T-helper 17 cell (primary cell): ENCODE measurements at regions not wholly inside any gene's neighbourhood (a gene's known extent, or its start where the extent isn't known, plus 50 kb on each side); places are given as distances from the start of the nearest gene placed in this dataset.
"Not testable (repeated sequence)": the region's sequence is repeated elsewhere in the genome, so short reads cannot be mapped to it uniquely, and the experiment has no call there.

Source experiments
- ATAC-seq: fragments of 150-1000 bp; cut with Tn5 transposase; 2 replicates; pipeline ENCODE4 v1.10.0; 2021; ENCODE audit warnings: mild to moderate bottlenecking, moderate library complexity
- DNase-seq, 3 donors: peaks; one replicate each; pipeline versions ENCODE4 v3.0.0 to v3.0.0-alpha.2; 2020 to 2021
- H3K9me3 ChIP-seq: one replicate; pipeline ENCODE4 v1.7.0; 2013; ENCODE audit warnings: low read length, mild to moderate bottlenecking; ENCODE audit not compliant: control insufficient read depth, poor library complexity, severe bottlenecking
- H3K27ac Mint-ChIP-seq: one replicate; pipeline ENCODE4 v1.8.0; 2022; ENCODE audit warnings: mild to moderate bottlenecking, moderate library complexity, mixed read lengths
- H3K27me3 Mint-ChIP-seq: one replicate; pipeline ENCODE4 v1.8.0; 2022; ENCODE audit warnings: mixed read lengths
- H3K36me3 Mint-ChIP-seq: one replicate; pipeline ENCODE4 v1.8.0; 2022; ENCODE audit warnings: low read depth, mixed read lengths
- H3K4me1 Mint-ChIP-seq: one replicate; pipeline ENCODE4 v1.8.0; 2022; ENCODE audit warnings: mild to moderate bottlenecking, mixed read lengths
- H3K4me3 Mint-ChIP-seq: one replicate; pipeline ENCODE4 v1.8.0; 2022; ENCODE audit warnings: mild to moderate bottlenecking, moderate library complexity, mixed read lengths

DNA sequence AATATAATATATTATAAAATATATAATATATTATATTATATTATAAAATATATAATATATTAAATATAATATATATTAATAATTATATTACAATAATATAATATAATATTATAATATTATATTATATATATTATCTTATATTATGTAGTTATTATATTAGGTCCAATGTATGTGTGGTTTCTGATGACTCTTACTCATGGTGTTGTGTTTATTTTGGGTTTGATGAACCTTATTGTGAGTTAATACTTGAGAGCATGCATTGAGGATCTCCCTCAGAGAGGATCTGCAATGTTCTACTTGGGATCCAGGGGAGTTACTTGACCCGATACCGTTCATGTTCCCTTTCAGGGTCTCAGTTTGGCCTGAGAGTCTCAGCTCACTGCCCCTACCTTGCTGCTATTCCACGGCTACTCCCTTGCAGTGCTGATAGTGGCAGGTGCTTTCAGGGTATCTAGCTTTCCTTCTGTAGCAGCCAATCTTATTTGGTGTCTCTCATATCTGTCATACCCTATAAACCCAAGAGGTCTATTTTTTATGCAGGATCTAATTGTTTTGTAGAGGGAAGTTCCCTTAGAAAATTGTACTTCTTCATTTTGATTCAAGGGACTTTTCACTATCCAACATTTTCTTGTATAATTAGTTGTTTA lies 89.1 kb upstream of the ZDHHC17 start:
- Mint-ChIP-seq H3K4me1 (no peaks in the 10 kb centered on the region), H3K27me3 (peaks cover 11% of the 10 kb centered on the region), H3K36me3 (peaks cover under 1% of the 10 kb centered on the region), H3K27ac (no peak overlapping the region), H3K4me3 (no peak overlapping the region)
- DNase-seq (no peak), ATAC-seq (no peak)
- H3K9me3 ChIP-seq = no peaks in the 10 kb centered on the region

DNA sequence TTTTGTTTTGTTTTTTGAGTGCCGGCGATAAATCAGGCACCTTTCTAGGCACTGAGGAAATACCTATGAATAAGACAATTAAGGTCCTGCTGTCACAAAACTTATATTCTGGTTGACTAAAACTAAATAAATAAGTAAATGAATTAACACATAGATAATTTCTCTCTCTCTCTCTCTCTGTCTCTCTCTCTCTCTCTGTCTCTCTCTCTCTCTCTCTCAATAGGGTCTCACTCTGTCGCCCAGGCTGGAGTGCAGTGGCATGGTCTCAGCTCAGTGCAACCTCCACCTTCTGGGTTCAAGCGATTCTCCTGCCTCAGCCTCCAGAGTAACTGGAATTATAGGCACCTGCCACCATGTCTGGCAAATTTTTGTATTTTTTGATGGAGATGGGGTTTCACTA lies 87.7 kb upstream of the ZDHHC17 start:
- H3K36me3 Mint-ChIP-seq, DNase-seq, H3K4me1 Mint-ChIP-seq, ATAC-seq, H3K4me3 Mint-ChIP-seq, H3K9me3 ChIP-seq, H3K27ac Mint-ChIP-seq: not testable (repeated sequence)
- H3K27me3 Mint-ChIP-seq = peaks cover 13% of the 10 kb centered on the region

DNA sequence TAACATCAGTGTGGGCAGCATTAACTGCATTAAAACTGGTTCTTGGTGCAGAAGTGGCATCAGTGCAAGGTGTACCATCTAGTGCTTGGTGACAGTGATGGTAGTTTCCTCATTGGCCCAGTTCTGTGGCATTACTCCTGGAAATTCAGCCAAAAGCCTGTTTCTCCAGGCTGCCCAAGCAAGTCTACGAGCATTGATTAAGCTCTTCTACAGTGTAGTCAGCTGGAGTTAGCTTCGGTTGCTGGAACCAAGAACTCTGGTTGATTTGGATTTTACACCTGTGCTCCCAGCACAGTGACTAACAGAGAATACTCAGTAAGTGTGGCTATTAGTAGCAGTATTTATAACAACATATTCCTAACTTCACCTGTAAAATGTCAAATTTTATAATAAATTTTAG lies 84.9 kb upstream of the ZDHHC17 start:
- DNase-seq = no peak
- Mint-ChIP-seq H3K36me3 (peaks cover 2% of the 10 kb centered on the region), H3K4me3 (no peak overlapping the region), H3K27me3 (peaks cover 23% of the 10 kb centered on the region), H3K4me1 (no peaks in the 10 kb centered on the region), H3K27ac (no peak overlapping the region)
- no peak for ATAC-seq
- no peaks in the 10 kb centered on the region for H3K9me3 ChIP-seq

DNA sequence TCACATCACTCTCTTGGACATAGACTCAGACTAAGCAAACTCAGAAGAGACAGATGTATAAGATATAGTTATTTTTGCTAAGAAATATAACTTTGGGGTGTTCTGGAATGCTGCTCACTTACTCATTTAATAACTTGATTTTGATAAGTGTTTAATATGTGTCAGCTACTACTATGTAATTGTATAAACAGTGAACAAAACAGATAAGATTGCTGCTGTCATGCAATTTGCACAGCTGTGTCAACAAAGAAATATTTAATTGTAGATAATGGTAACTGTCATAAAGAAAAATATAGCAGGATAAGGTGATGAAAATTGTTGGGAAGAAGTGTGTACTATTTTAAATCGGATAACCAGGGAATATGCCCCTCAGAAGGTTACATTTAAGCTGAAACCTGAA lies 84.1 kb upstream of the ZDHHC17 start:
- peaks cover 27% of the 10 kb centered on the region for H3K27me3 Mint-ChIP-seq
- ATAC-seq = no peak

DNA sequence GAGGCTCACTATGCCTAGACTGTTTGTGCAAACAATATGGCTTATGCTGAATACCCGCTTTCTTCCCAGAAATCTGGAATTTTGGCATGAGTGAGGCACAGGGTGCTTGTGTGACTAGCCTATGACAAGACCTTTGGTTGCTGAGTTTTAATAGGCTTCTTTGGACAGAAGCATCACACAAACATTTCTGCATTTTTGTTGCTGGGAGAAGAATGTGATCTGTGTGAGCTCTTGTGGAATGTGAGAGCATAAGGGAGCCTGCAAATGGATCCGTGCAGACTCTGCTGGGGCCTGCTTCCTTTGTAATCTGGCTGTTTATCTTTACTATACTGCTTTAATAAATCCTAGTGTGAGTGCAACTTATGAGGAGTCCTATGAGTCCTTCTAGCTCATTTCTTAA lies 83.0 kb upstream of the ZDHHC17 start:
- ATAC-seq = no peak
- Mint-ChIP-seq H3K27ac (no peak overlapping the region), H3K4me1 (peaks cover 5% of the 10 kb centered on the region), H3K36me3 (peaks cover 2% of the 10 kb centered on the region), H3K4me3 (no peak overlapping the region), H3K27me3 (peaks cover 27% of the 10 kb centered on the region)
- no peak for DNase-seq
- no peaks in the 10 kb centered on the region for H3K9me3 ChIP-seq

More for the DNA sequence above, 84.1 kb upstream of the ZDHHC17 start:
- Mint-ChIP-seq H3K4me1 (no peaks in the 10 kb centered on the region), H3K4me3 (no peak overlapping the region), H3K27ac (no peak overlapping the region), H3K36me3 (peaks cover 2% of the 10 kb centered on the region)
- H3K9me3 ChIP-seq = no peaks in the 10 kb centered on the region
- DNase-seq = no peak

DNA sequence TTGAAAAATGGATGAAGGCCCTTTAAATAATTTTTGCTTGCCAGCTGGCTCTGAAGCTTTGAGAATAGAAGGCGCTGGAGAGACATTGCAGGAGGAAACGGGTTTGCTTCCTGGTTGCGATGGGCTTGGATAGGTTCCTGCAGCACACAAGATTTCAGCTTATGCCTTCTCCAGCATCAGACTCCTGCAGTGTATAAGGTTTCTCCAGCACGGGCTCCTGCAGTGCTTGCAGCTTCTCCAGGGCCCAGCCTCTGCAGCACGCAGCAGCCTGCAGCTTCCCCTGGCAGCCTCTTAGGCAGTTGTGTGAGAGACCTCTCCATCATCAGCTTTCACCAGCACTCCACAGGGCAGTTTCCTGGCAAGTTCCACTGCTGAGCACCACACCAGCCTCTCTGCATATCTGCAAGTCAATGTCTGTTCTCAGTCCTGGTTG lies 78.7 kb upstream of the ZDHHC17 start:
- H3K9me3 ChIP-seq = no peaks in the 10 kb centered on the region
- Mint-ChIP-seq H3K36me3 (no peaks in the 10 kb centered on the region), H3K27ac (no peak overlapping the region), H3K4me3 (no peak overlapping the region), H3K27me3 (peaks cover 19% of the 10 kb centered on the region), H3K4me1 (peaks cover 5% of the 10 kb centered on the region)
- ATAC-seq = no peak
- no peak for DNase-seq

DNA sequence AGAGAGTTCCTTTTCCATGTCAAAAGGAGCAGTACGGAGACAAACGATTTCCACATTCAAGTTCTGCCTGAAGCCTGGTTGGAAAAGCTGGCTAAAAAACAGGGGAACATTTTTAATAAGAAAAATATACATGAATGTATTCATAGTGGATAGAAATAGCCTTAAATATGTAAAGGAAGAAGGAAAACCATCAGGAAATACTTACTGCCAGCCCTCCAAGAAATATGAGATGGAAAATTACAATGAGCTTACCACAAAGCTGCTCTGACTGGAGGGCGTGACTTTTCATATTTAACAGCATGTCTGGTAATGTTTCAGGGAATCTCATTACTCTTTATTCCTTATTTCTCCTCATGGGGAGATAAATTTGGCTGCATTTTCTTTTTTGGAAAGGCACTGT lies 75.9 kb upstream of the ZDHHC17 start:
- peaks cover 27% of the 10 kb centered on the region for H3K27me3 Mint-ChIP-seq
- peaks cover 8% of the 10 kb centered on the region for H3K4me1 Mint-ChIP-seq
- DNase-seq (no peak), ATAC-seq (no peak)
- no peaks in the 10 kb centered on the region for H3K36me3 Mint-ChIP-seq
- no peaks in the 10 kb centered on the region for H3K9me3 ChIP-seq
- peak overlapping the region; percentile 32 for H3K27ac Mint-ChIP-seq
- no peak overlapping the region for H3K4me3 Mint-ChIP-seq

DNA sequence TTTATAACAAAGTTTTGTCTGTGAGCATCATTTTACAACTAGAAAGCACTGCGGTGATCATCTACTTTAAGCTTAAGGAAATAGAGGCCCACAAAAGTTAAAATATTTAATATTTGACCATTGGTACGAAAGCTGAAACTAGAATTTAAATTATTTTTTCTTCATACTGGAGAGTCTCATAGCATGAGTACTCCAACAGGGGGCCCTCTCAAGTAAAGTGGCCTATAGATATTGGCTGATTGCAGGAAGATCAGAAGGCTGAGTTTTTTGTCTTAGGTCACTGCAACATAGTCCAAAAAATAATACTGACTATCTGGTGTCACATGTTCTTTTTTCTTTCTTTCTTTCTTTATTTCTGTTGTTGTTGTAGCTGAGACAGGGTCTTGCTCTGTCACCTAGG lies 75.3 kb upstream of the ZDHHC17 start:
- Mint-ChIP-seq H3K27me3 (peaks cover 23% of the 10 kb centered on the region), H3K4me1 (peaks cover 8% of the 10 kb centered on the region), H3K36me3 (no peaks in the 10 kb centered on the region), H3K27ac (no peak overlapping the region), H3K4me3 (no peak overlapping the region)
- DNase-seq (no peak), ATAC-seq (no peak)
- no peaks in the 10 kb centered on the region for H3K9me3 ChIP-seq

DNA sequence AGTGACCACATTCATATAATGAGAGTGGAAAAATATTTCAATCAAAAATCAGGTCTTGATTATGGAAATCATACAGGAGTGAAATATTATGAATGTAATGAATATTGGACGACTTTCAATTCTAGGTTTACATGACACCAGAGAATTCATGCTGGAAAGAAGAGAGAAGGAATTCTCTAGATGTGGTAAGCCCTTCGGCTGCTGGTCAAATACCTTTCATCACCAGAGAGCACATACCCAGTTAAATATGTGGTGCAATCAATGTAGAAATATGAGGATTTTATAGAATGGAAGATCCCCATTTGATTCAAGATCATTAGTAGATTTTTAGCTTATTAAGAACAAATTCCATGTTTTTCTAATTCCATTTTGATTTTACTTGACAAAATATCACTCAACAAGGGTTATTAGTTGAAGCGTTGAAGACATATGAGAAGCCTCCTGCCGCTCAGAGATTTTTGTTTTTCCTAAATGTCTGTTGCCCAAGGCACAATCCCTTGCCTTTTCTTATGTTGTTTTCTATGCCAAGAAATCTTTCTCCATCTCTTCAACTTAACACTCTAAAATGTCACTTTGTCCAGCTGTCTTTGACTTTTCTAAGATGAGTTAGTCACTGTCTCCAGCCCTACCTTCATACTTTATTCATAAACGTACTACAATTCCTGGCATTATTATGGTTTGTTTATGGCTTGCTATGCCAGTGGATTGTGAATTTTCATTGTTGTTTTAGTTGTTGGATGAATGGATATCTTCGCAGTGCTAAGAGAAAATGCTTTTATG lies 72.8 kb upstream of the ZDHHC17 start:
- no peak for ATAC-seq
- Mint-ChIP-seq H3K27ac (no peak overlapping the region), H3K4me3 (no peak overlapping the region), H3K4me1 (peaks cover 4% of the 10 kb centered on the region), H3K27me3 (peaks cover 15% of the 10 kb centered on the region), H3K36me3 (no peaks in the 10 kb centered on the region)
- no peak for DNase-seq
- H3K9me3 ChIP-seq = no peaks in the 10 kb centered on the region

DNA sequence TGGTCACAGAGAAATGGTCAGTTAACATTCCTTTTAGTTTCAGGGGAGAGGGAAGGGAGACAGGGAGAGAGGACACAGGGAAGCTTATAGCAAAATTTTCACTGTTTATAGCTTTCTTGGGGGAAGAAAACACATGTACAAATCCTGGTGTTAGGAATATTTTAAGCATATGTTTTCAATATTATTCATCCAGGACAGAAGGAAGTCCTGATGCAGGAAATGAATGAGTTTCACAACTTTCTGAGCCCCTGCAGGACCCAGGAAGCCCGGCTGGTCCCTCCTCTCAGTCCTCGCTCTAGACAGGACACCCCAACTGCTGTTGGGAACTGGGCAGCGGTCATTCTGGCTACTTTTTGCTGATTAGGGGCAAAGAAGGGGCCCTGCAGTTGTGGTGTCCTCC lies 71.1 kb upstream of the ZDHHC17 start:
- Mint-ChIP-seq H3K36me3 (no peaks in the 10 kb centered on the region), H3K27ac (no peak overlapping the region), H3K4me1 (peaks cover 4% of the 10 kb centered on the region), H3K27me3 (peaks cover 14% of the 10 kb centered on the region), H3K4me3 (no peak overlapping the region)
- H3K9me3 ChIP-seq = no peaks in the 10 kb centered on the region
- ATAC-seq = no peak
- DNase-seq = no peak

DNA sequence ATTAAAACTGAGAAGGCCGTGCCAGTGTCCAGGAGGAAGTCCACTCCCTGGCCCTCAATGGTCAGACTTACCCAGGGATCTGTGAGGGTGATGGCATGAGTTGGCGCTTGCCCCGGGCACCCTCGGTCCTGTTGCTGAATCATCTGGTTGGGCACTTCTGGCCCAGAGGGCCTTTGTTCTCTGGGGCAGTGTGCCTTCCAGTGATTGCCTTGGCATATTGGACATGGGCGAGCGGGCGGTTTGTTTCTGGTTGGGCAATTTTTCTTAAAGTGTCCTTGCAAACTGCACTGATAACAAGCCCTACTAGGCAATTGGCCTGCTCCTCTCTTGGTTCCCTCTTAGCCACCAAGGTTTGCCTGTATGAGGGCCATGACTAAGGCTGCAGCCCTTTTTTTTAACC lies 69.5 kb upstream of the ZDHHC17 start:
- DNase-seq (no peak), ATAC-seq (no peak)
- Mint-ChIP-seq H3K36me3 (no peaks in the 10 kb centered on the region), H3K4me1 (peaks cover 6% of the 10 kb centered on the region), H3K4me3 (no peak overlapping the region), H3K27me3 (peaks cover 15% of the 10 kb centered on the region), H3K27ac (no peak overlapping the region)
- H3K9me3 ChIP-seq = no peaks in the 10 kb centered on the region

DNA sequence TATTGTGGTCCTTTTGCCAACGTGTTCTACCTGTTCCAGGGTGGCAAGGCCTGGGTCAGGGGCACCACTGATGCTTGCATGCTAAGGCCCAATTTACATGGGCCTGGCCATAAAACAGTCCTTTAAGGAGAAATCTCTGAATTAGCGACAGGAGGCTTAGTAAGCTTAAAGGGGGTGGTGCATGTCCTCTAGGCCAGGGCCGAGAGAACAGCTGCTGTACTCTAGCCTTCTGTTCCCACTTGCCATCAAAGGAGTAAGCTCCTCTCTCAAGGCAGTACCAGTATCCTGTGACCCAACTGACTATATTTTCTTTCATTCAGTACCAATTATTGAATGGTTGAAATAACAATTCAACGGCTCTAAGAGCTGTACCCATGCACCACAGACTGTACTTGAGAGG lies 67.7 kb upstream of the ZDHHC17 start:
- Mint-ChIP-seq H3K4me1 (peaks cover 6% of the 10 kb centered on the region), H3K4me3 (no peak overlapping the region), H3K27ac (no peak overlapping the region), H3K36me3 (no peaks in the 10 kb centered on the region), H3K27me3 (peaks cover 15% of the 10 kb centered on the region)
- no peaks in the 10 kb centered on the region for H3K9me3 ChIP-seq
- ATAC-seq (no peak), DNase-seq (no peak)

DNA sequence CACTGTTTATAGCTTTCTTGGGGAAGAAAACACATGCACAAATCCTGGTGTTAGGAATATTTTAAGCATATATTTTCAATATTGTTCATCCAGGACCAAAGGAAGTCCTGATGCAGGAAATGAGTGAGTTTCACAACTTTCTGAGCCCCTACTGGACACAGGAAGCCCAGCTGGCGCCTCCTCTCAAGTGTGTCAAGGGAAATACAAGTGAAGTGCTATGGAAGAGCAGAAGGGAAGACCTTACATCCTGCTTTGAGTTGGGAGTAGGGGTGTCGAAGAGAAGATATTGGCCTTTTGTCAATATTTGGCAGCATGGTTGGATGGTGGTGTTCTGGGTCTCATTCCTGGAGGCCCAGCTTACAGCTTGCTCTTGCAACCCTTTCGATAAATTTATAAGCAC lies 66.1 kb upstream of the ZDHHC17 start:
- Mint-ChIP-seq H3K27ac (peak overlapping the region; percentile 47), H3K4me3 (no peak overlapping the region), H3K27me3 (peaks cover 15% of the 10 kb centered on the region), H3K36me3 (no peaks in the 10 kb centered on the region), H3K4me1 (peaks cover 2% of the 10 kb centered on the region)
- ATAC-seq = no peak
- H3K9me3 ChIP-seq = no peaks in the 10 kb centered on the region
- no peak for DNase-seq

DNA sequence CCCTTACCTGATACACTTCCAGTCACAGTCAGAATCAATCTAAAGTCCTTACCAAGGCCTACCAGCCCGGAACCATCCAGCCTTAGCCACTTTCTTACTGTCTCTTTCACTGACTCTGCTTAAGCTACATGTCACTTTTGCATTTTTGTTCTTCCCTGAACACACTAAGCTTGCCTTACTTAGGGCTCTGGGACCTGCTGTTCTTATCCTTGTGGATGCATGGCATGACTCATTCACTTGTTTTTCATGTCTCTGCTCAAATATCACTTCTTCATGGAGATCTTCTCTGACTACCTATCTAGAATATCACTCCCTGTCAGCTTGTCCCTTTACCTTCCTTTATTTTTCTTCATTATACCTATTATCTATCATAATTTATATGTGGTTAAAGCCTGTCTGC lies 65.6 kb upstream of the ZDHHC17 start:
- peaks cover 2% of the 10 kb centered on the region for H3K4me1 Mint-ChIP-seq
- H3K9me3 ChIP-seq = no peaks in the 10 kb centered on the region
- no peaks in the 10 kb centered on the region for H3K36me3 Mint-ChIP-seq
- no peak overlapping the region for H3K27ac Mint-ChIP-seq
- no peak overlapping the region for H3K4me3 Mint-ChIP-seq
- ATAC-seq = no peak
- H3K27me3 Mint-ChIP-seq = peaks cover 12% of the 10 kb centered on the region
- DNase-seq = no peak
